Ovary (tissue), 3 donors: ENCODE measurements at regions not wholly inside any gene's neighbourhood (a gene's known extent, or its start where the extent isn't known, plus 50 kb on each side); places are given as distances from the start of the nearest gene placed in this dataset.

Experiments
- EP300 ChIP-seq: sonication (generic); formaldehyde crosslinking; IDR thresholded peaks from one replicate; pipeline ENCODE4 v1.6.1; 2017; ENCODE audit warnings: antibody characterized with exemption
- POLR2A ChIP-seq: fragments of 450-650 bp; IDR thresholded peaks from one replicate; pipeline ENCODE4 v1.6.1; 2017; ENCODE audit warnings: antibody characterized with exemption, mild to moderate bottlenecking, moderate library complexity
- TF ChIP-seq, protein P1 (sequence below), 3 donors: fragments of 450-650 bp in 2 of 3; fragments of 200-600 bp in 1 of 3; IDR thresholded peaks; one replicate each; pipeline versions ENCODE4 v1.5.1 to v1.8.0; 2016 to 2022; ENCODE audit warnings: antibody characterized with exemption in 3 of 3, mild to moderate bottlenecking in 1 of 3
- donor health status: DM: no; HTN: no; CAD: no.

DNA sequence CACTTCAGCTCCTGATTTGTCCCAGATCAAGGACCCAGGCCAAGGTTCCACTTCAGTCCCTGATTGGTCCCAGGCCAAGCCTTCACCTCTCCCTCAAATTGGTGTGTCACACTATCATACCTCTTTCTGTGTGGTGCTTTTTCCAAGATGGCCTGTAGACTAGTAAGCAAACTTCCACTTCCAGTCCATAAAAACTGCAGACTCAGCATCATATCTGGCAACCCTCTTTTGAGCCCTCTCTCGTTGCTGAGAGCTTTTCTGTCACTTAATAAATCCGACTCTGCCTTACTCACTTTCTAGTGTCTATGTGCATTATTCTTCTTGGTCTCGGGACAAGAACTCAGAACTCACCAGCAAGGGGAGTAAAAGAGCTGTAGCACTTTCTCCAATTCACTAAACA, 1395.1 kb downstream of the LRFN5 start:
- TF ChIP-seq EP300 = no peak
- no peak for TF ChIP-seq POLR2A
- TF ChIP-seq, protein P1, sequence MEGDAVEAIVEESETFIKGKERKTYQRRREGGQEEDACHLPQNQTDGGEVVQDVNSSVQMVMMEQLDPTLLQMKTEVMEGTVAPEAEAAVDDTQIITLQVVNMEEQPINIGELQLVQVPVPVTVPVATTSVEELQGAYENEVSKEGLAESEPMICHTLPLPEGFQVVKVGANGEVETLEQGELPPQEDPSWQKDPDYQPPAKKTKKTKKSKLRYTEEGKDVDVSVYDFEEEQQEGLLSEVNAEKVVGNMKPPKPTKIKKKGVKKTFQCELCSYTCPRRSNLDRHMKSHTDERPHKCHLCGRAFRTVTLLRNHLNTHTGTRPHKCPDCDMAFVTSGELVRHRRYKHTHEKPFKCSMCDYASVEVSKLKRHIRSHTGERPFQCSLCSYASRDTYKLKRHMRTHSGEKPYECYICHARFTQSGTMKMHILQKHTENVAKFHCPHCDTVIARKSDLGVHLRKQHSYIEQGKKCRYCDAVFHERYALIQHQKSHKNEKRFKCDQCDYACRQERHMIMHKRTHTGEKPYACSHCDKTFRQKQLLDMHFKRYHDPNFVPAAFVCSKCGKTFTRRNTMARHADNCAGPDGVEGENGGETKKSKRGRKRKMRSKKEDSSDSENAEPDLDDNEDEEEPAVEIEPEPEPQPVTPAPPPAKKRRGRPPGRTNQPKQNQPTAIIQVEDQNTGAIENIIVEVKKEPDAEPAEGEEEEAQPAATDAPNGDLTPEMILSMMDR (IDR thresholded peaks at IDR 0.05) = no peak
